GM12873 (cell line): ENCODE measurements at regions not wholly inside any gene's neighbourhood (a gene's known extent, or its start where the extent isn't known, plus 50 kb on each side); places are given as distances from the start of the nearest gene placed in this dataset.

ENCODE experiments used
- CTCF ChIP-seq: IDR thresholded peaks from 2 replicates; pipeline ENCODE4 v1.5.1; 2012; ENCODE audit warnings: low read depth, mild to moderate bottlenecking, moderate library complexity, low read length, control low read depth; ENCODE audit not compliant: insufficient read depth; ENCODE audit errors: missing control alignments

GRCh38 chr7:19322002-19322401 lies 176.8 kb upstream of the FERD3L start:
- no peak for TF ChIP-seq CTCF

- no peak for TF ChIP-seq CTCF
Observed at GRCh38 chr7:19318287-19318686, 173.1 kb upstream of the FERD3L start.

- TF ChIP-seq CTCF, result no peak
Observed at GRCh38 chr7:19317461-19317860, 172.2 kb upstream of the FERD3L start.

- TF ChIP-seq CTCF, result no peak
Observed at GRCh38 chr7:19312416-19312815, 167.2 kb upstream of the FERD3L start.

GRCh38 chr7:19307554-19307953 lies 162.3 kb upstream of the FERD3L start:
- no peak for TF ChIP-seq CTCF

- TF ChIP-seq CTCF, result no peak
Observed at GRCh38 chr7:19305698-19306097, 160.5 kb upstream of the FERD3L start.

GRCh38 chr7:19304086-19304485 lies 158.9 kb upstream of the FERD3L start:
- no peak for TF ChIP-seq CTCF
